SK-N-SH (cell line): ENCODE measurements at regions not wholly inside any gene's neighbourhood (a gene's known extent, or its start where the extent isn't known, plus 50 kb on each side); places are given as distances from the start of the nearest gene placed in this dataset.

Experiments
- CTCF ChIA-PET: fragments of 300-600, 350-600 bp; formaldehyde crosslinking; extraction: SDS; loops from one replicate; lab custom pipeline; 2021; lab: Yijun Ruan, JAX
- POLR2A ChIA-PET: fragments of 350-600 bp; sonication (Branson Sonifier 250); formaldehyde crosslinking; extraction: SDS; loops from one replicate; lab custom pipeline; 2020; ENCODE audit warnings: antibody characterized with exemption, inconsistent platforms; lab: Yijun Ruan, JAX
- DNase-seq: peaks from one replicate; pipeline ENCODE4 v3.0.0; 2012
- H2AFZ ChIP-seq: fragments of 200-600 bp; sonication (generic); 2 replicates; pipeline ENCODE4 v1.8.1; 2016; ENCODE audit warnings: antibody characterized with exemption, mild to moderate bottlenecking, low read depth
- H3F3A ChIP-seq: fragments of 200-600 bp; sonication (generic); replicated peaks from 2 replicates; pipeline ENCODE3; 2016; ENCODE audit warnings: antibody characterized with exemption, mild to moderate bottlenecking; ENCODE audit not compliant: insufficient read depth
- H3K27ac ChIP-seq, 2 experiments: fragments of 200-500 bp in 1 of 2; fragments of 200-600 bp in 1 of 2; sonication (Bioruptor generic) in 1 of 2; sonication (generic), shearing (Covaris generic) in 1 of 2; 2 replicates each; pipeline versions ENCODE4 v1.5.1 to v1.6.1; 2014 to 2016; ENCODE audit warnings: low read depth in 2 of 2, inconsistent platforms in 1 of 2, low read length in 1 of 2, mild to moderate bottlenecking in 1 of 2, mixed read lengths in 1 of 2
- H3K27me3 ChIP-seq: fragments of 200-600 bp; sonication (generic), shearing (Covaris generic); 2 replicates; pipeline ENCODE4 v1.6.1; 2016; ENCODE audit warnings: mixed run types; ENCODE audit not compliant: insufficient read depth
- H3K36me3 ChIP-seq, 2 experiments: fragments of 200-500 bp in 1 of 2; fragments of 200-600 bp in 1 of 2; sonication (Bioruptor generic) in 1 of 2; sonication (generic) in 1 of 2; replicated peaks in 1 of 2; 2 replicates each; pipeline versions ENCODE3 to v1.5.1; 2014 to 2016; ENCODE audit warnings: low read length in 1 of 2, mild to moderate bottlenecking in 1 of 2; ENCODE audit not compliant: insufficient read depth in 2 of 2, control insufficient read depth in 1 of 2
- H3K4me1 ChIP-seq, 2 experiments: fragments of 200-500 bp in 1 of 2; fragments of 200-600 bp in 1 of 2; sonication (Bioruptor generic) in 1 of 2; sonication (generic), shearing (Covaris generic) in 1 of 2; 2 replicates each; pipeline versions ENCODE4 v1.5.1 to v1.6.1; 2014 to 2016; ENCODE audit warnings: low read depth in 1 of 2, low read length in 1 of 2, mixed run types in 1 of 2; ENCODE audit not compliant: insufficient read depth in 2 of 2, control insufficient read depth in 1 of 2
- H3K4me2 ChIP-seq: fragments of 200-600 bp; sonication (generic), shearing (Covaris generic); 2 replicates; pipeline ENCODE4 v1.6.1; 2017; ENCODE audit warnings: mixed run types
- H3K4me3 ChIP-seq, 2 experiments: fragments of 200-500 bp in 1 of 2; fragments of 200-600 bp in 1 of 2; sonication (Bioruptor generic) in 1 of 2; sonication (generic), shearing (Covaris generic) in 1 of 2; 2 replicates each; pipeline versions ENCODE4 v1.5.1 to v1.8.1; 2014 to 2016; ENCODE audit warnings: low read depth in 2 of 2, inconsistent platforms in 1 of 2, low read length in 1 of 2, mild to moderate bottlenecking in 1 of 2, mixed read lengths in 1 of 2, moderate library complexity in 1 of 2
- H3K79me2 ChIP-seq: fragments of 200-600 bp; sonication (generic); 2 replicates; pipeline ENCODE4 v1.8.1; 2017; ENCODE audit warnings: mild to moderate bottlenecking; ENCODE audit not compliant: insufficient read depth
- H3K9ac ChIP-seq: fragments of 200-600 bp; sonication (generic); 2 replicates; pipeline ENCODE4 v1.6.1; 2017; ENCODE audit warnings: mixed run types
- H3K9me2 ChIP-seq: fragments of 200-600 bp; sonication (generic); 2 replicates; pipeline ENCODE4 v1.6.1; 2017; ENCODE audit warnings: mixed run types
- H3K9me3 ChIP-seq: fragments of 200-600 bp; sonication (generic); 2 replicates; pipeline ENCODE4 v1.6.1; 2017; ENCODE audit warnings: mixed run types, mild to moderate bottlenecking, moderate library complexity
- H4K20me1 ChIP-seq: fragments of 200-600 bp; sonication (generic); 2 replicates; pipeline ENCODE4 v1.6.1; 2017; ENCODE audit warnings: mild to moderate bottlenecking, mixed run types; ENCODE audit not compliant: insufficient read depth
- CHD2 ChIP-seq: fragments of 150-350 bp; IDR thresholded peaks from 2 replicates; pipeline ENCODE4 v1.6.1; 2018; ENCODE audit warnings: low read length; ENCODE audit not compliant: partially characterized antibody
- EP300 ChIP-seq, 2 experiments: IDR thresholded peaks; 2 replicates each; pipeline versions ENCODE4 v1.4.0 to v1.6.1; 2012; ENCODE audit warnings: borderline replicate concordance in 1 of 2, low read depth in 1 of 2, low read length in 1 of 2
- EZH2phosphoT487 ChIP-seq: fragments of 200-600 bp; sonication (generic); IDR thresholded peaks from 2 replicates; pipeline ENCODE4 v1.6.1; 2017; ENCODE audit warnings: low read depth, mixed run types, mild to moderate bottlenecking, antibody characterized with exemption, moderate library complexity, borderline replicate concordance
- JUND ChIP-seq: IDR thresholded peaks from 2 replicates; pipeline ENCODE4 v1.4.0; 2012
- MXI1 ChIP-seq: IDR thresholded peaks from 2 replicates; pipeline ENCODE4 v1.6.1; 2012; ENCODE audit warnings: mild to moderate bottlenecking, low read depth, low read length, improper control_type of control experiment
- RAD21 ChIP-seq: IDR thresholded peaks from 2 replicates; pipeline ENCODE4 v1.6.1; 2012; ENCODE audit warnings: mild to moderate bottlenecking, low read length
- SMC3 ChIP-seq: IDR thresholded peaks from 2 replicates; pipeline ENCODE4 v1.6.1; 2012; ENCODE audit warnings: low read depth, low read length, improper control_type of control experiment
- TCF12 ChIP-seq: IDR thresholded peaks from 2 replicates; pipeline ENCODE4 v1.4.0; 2012
- WGBS: methylation state at CpG from one replicate; pipeline ENCODE4 v1.1.6; 2017; ENCODE audit warnings: low lambda C conversion rate; 5-methylcytosine and 5-hydroxymethylcytosine counted together
- TF ChIP-seq, protein P1 (sequence below): IDR thresholded peaks from 2 replicates; pipeline ENCODE4 v1.6.1; 2012; ENCODE audit warnings: mild to moderate bottlenecking, low read depth, low read length, moderate library complexity
- TF ChIP-seq, protein P2 (sequence below): fragments of 200-600 bp; sonication (generic); IDR thresholded peaks from 2 replicates; pipeline ENCODE4 v1.6.1; 2017; ENCODE audit warnings: antibody characterized with exemption, mild to moderate bottlenecking, moderate library complexity

DNA sequence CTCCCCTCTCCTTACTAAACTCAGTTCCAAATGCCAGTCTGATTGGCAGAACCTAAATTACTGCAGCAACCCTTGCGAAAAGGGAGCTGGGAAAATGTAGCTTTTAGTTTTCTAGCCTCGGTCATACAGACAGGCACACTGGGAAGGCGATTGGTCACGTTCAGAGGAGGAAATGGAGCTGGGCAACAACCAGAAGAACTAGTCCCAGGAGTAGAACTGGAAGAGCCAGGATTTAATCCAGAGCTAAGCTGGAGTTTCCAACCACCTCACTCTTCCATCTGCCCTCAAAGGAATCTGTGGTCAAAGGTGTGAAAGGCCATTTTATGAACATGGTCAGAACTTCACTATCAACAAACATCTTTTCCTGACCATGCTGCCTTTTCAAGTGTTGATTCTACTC lies 155.7 kb upstream of the ARHGAP20 start:
- CTCF ChIA-PET, result no interaction called here
- POLR2A ChIA-PET, result no interaction called here
- DNase-seq, result no peak

DNA sequence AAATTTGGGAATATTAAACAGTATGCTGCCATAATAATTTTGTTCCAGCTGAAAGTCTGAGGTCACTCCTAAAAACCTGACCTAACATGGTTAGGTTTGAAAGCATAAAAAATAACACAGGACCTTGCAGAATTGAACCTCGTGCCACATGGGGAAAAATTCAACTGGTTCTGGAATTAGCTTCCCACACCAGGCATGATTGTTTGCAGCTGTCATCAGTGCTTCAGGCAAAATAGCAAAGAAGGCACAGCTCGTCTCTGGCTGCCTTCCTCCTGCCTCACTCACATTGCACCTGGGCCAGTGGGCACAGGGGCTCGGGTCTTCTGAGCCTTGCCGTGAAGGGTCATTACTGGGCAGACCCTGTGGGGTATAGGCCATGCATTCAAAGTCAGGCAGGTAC lies 153.8 kb upstream of the ARHGAP20 start:
- peaks cover 0 to 6% of the 10 kb centered on the region in 2 experiments; a peak in 1 of 4 replicates for H3K4me1 ChIP-seq
- no peaks in the 10 kb centered on the region for H3K79me2 ChIP-seq
- no peaks in the 10 kb centered on the region for H3K27me3 ChIP-seq
- H3K36me3 ChIP-seq, result no peaks in the 10 kb centered on the region
- peak in 1 of 2 experiments; percentile 25; a peak in 1 of 4 replicates for TF ChIP-seq EP300 (IDR thresholded peaks at IDR 0.05; ENCODE audit: borderline replicate concordance in 1 of 2, low read depth in 1 of 2, low read length in 1 of 2)
- no peak; the same call in 1 of the 2 replicates for TF ChIP-seq RAD21
- TF ChIP-seq CHD2, result peak; percentile 14
- TF ChIP-seq MXI1, result peak; percentile 38; the same call in 1 of the 2 replicates
- H3K4me3 ChIP-seq, result no peak overlapping the region
- H3K27ac ChIP-seq, result no peak overlapping the region
- H3K4me2 ChIP-seq, result no peak overlapping the region
- H3K9me3 ChIP-seq, result no peaks in the 10 kb centered on the region
- ChIA-PET CTCF (no interaction called here), POLR2A (interaction anchor here (0.6 kb wide), 1 partner anchor 139 kb away, joined by 3 read pairs; no protein-coding TSS in a partner anchor)
- no peak overlapping the region for H3K9ac ChIP-seq
- no peaks in the 10 kb centered on the region for H4K20me1 ChIP-seq
- peak; percentile 8 for DNase-seq
- no peak overlapping the region for H2AFZ ChIP-seq
- H3F3A ChIP-seq, result no peaks in the 10 kb centered on the region
- H3K9me2 ChIP-seq, result no peaks in the 10 kb centered on the region
- WGBS, result 31% methylated on average over 3 of the region's 4 CpGs

More for the DNA sequence above, 155.7 kb upstream of the ARHGAP20 start:
- Histone ChIP-seq H3K9me2 (no peaks in the 10 kb centered on the region), H3K9me3 (no peaks in the 10 kb centered on the region), H3K4me2 (no peak overlapping the region), H3K4me3 (no peak overlapping the region), H3K4me1 (peaks cover 0 to 6% of the 10 kb centered on the region in 2 experiments; a peak in 1 of 4 replicates), H3K27ac (no peak overlapping the region), H3K79me2 (no peaks in the 10 kb centered on the region), H3F3A (no peaks in the 10 kb centered on the region), H4K20me1 (no peaks in the 10 kb centered on the region), H2AFZ (no peak overlapping the region), H3K9ac (no peak overlapping the region), H3K36me3 (no peaks in the 10 kb centered on the region), H3K27me3 (no peaks in the 10 kb centered on the region)
- WGBS, result 61% methylated on average over 4 of the region's 4 CpGs
- TF ChIP-seq, protein P1, sequence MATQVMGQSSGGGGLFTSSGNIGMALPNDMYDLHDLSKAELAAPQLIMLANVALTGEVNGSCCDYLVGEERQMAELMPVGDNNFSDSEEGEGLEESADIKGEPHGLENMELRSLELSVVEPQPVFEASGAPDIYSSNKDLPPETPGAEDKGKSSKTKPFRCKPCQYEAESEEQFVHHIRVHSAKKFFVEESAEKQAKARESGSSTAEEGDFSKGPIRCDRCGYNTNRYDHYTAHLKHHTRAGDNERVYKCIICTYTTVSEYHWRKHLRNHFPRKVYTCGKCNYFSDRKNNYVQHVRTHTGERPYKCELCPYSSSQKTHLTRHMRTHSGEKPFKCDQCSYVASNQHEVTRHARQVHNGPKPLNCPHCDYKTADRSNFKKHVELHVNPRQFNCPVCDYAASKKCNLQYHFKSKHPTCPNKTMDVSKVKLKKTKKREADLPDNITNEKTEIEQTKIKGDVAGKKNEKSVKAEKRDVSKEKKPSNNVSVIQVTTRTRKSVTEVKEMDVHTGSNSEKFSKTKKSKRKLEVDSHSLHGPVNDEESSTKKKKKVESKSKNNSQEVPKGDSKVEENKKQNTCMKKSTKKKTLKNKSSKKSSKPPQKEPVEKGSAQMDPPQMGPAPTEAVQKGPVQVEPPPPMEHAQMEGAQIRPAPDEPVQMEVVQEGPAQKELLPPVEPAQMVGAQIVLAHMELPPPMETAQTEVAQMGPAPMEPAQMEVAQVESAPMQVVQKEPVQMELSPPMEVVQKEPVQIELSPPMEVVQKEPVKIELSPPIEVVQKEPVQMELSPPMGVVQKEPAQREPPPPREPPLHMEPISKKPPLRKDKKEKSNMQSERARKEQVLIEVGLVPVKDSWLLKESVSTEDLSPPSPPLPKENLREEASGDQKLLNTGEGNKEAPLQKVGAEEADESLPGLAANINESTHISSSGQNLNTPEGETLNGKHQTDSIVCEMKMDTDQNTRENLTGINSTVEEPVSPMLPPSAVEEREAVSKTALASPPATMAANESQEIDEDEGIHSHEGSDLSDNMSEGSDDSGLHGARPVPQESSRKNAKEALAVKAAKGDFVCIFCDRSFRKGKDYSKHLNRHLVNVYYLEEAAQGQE, result no peak
- TF ChIP-seq, protein P2, sequence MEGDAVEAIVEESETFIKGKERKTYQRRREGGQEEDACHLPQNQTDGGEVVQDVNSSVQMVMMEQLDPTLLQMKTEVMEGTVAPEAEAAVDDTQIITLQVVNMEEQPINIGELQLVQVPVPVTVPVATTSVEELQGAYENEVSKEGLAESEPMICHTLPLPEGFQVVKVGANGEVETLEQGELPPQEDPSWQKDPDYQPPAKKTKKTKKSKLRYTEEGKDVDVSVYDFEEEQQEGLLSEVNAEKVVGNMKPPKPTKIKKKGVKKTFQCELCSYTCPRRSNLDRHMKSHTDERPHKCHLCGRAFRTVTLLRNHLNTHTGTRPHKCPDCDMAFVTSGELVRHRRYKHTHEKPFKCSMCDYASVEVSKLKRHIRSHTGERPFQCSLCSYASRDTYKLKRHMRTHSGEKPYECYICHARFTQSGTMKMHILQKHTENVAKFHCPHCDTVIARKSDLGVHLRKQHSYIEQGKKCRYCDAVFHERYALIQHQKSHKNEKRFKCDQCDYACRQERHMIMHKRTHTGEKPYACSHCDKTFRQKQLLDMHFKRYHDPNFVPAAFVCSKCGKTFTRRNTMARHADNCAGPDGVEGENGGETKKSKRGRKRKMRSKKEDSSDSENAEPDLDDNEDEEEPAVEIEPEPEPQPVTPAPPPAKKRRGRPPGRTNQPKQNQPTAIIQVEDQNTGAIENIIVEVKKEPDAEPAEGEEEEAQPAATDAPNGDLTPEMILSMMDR, result no peak
- no peak for TF ChIP-seq TCF12
- no peak for TF ChIP-seq SMC3
- no peak for TF ChIP-seq EZH2phosphoT487
- no peak for TF ChIP-seq JUND
